Embryonic facial prominence (tissue), 1 donor: ENCODE measurements at regions not wholly inside any gene's neighbourhood (a gene's known extent, or its start where the extent isn't known, plus 50 kb on each side); places are given as distances from the start of the nearest gene placed in this dataset.
"Not testable (repeated sequence)": the region's sequence is repeated elsewhere in the genome, so short reads cannot be mapped to it uniquely, and the experiment has no call there.

ENCODE experiments used
- DNase-seq: peaks from one replicate; pipeline ENCODE4 v3.0.0-alpha.2; 2016; ENCODE audit errors: extremely low spot score

GRCh38 chr14:87055007-87055406 lies 938.0 kb downstream of the GALC start:
- DNase-seq: no peak

DNA sequence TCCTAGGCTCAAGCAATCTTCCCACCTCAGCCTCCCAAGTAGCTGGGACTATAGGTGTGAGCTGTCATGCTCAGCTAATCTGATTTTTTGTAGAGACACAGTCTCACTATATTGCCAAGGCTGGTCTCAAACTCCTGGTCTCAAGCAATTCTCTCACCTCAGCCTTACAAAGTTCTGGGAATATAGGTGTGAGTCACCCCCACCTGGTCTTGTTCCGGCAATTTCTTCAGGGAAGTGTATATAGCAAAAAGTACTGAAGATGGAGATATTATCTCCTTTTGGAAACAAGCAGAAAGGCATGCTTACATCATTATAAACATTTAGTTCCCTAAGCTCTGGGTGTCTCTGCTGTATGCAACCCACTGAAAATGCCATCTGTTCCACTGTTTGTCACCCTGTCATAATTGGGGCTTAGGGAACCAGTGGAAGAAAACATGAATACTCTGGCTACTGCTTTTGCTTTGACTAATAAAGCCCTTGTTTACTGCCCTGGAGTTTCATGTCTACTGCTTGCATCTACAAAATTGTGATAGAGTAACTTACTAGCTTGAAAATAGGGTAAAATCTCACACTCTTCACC lies 940.2 kb downstream of the GALC start:
- DNase-seq: no peak

DNA sequence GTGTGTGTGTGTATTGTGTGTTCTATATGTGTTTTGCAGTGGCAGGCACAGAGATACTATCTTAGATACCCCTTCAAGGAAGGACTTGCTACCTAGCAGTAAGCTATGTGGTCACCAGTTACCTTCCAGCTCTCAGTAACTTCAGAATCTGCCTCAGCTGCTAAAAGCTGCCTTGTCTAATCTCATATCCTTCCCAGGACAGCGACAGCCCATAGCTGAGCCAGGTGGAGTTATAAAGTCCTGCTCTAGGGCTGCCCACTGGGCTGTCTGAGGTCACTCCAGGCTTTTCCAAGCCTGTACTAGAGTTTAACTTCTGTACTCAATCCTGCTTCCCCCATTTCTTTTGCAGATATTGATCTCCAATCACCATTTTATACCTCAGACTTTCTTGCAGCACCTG lies 942.6 kb downstream of the GALC start:
- DNase-seq: no peak

DNA sequence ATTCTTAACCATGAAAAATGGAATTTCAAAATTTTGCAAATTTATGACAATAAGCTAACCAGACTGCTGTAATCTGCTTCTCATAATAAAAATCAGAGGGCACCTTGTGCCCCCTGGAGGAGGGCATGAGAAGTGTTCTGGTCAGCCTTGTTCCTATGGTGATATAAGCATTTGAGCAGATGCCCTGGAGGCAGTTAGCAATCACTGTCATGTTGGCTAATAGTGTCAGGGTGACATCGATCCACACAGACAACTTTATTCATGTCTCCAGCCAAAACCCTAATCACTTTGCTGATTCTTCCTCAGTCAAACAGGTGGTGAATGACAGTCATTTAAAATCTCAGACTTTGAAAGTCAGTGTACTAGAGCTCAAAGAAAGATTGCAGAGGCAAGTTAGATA lies 943.0 kb downstream of the GALC start:
- DNase-seq: no peak

DNA sequence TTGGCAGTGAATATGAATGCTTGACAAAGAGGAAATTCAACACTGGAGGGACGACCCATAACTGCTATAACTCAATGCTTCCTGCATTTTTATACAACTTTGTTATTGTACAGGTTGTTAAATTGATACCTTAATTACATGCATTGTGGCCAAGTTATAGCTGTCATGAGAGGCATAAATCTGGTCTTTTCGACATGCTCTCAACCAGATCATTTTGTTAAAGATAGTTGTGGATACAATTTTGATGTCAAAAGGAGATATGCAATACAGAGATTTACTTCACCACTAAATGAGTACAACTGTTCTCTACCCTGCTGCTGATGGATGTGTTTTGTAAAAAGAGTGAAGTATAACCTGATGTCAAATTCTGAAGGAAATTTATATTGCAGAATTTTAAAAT lies 946.0 kb downstream of the GALC start:
- DNase-seq: no peak

DNA sequence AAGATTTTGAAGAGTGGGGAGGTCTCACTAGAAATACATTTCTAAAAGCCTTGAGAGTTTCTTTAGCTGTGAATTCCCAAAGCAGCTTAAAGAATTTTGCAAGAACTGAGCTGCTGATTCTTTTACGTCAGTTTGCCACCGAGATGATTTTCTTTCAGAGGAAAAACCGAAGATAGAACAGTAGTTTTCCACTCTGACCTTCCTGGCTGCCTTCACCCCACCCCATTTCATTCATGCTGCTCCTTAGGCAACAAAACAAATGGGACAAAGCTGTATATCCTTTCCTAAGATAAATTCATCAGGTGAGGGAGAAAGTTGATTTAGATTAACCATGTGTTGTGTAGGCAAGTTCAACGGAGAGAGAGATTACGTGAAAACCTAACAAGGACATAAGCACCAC lies 947.0 kb downstream of the GALC start:
- DNase-seq: no peak

DNA sequence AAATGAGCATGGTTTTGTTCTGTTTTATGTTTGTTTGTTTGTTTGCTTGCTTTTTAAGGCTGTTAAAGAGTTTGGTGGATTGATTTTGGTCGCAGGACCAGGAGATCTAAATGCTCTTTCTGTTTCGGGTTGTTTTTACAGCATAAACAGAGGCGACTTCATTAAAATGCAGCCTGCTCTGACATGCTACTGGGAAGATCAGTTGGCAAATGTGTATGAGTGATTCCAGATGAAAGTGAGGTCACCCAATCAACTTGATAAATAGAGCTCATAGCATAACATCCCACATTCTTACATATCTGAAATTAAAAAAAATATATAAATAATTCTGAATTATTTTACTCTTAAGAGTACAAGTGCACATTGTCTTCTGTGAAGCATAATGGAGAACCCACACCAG lies 947.7 kb downstream of the GALC start:
- DNase-seq: no peak

DNA sequence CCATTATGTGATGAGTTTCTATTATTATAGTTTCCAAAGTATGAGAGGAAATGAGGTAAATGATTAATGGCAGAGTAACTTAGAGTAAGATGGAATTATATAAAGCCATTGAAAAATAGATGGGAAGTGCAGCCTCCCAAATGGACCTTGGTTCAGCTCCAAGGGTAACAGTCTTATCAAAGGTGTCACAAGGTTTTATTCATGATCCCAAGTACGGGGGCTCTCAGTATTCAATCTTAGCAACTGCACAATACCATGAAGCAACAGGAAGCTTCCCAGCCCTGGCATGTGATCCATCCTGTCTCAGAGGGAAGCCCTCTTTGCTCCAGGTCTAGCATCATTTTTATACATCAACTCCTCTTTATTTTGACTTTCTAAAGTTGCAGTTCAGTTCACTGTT lies 948.2 kb downstream of the GALC start:
- no peak for DNase-seq

GRCh38 chr14:87043667-87044200 lies 949.2 kb downstream of the GALC start:
- DNase-seq: no peak

DNA sequence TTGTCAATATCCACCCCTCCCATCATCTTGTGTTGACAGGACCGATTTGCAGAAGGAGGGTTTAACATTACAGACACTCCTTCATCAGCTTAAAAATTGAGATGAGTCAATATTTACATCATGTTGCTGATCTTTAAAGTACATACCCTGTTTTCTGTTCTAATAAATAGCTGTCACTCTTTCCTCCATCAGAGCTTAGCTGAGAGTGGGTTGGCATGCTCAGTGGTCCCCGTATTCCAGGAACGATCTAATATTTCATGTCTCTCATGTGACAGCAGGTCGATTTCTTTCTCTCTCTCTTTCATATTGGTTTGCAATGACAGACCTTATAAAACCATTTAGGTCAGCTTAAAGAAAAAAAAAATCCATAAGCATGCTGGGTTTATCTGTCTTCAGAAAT lies 950.6 kb downstream of the GALC start:
- no peak for DNase-seq

DNA sequence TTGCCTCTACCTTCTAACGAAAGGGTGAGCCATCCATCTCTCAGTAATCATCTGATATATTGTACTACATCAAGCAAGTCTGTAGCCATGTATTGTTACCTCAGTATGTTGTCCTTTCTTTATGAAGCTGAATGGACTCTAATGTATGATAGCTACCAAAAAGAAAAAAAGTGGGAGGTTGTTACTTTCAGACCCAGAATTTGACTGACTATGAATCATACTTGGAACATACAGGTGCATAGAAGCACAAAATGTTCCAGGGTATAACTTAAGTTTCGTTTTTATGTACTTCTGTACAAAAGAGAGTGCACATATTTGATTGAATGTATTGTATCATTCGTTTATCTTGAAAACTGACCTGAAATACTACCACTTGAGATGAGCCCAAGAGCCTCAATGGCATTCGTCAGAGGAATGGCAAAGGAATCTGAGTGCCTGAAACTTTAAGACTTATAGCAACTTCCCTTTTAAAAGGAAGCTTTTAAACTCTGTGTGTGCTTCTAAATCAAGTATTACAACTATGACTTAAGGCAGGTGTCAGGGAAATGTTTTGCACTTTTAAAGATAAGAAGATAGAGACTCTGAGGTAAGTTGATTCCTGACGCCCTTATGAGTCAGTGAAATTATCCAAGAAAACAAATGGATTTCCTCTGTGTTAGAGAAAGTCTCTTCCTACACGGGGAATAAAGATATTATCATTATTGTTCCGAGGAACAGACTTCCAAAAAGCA lies 951.5 kb downstream of the GALC start:
- DNase-seq: no peak

DNA sequence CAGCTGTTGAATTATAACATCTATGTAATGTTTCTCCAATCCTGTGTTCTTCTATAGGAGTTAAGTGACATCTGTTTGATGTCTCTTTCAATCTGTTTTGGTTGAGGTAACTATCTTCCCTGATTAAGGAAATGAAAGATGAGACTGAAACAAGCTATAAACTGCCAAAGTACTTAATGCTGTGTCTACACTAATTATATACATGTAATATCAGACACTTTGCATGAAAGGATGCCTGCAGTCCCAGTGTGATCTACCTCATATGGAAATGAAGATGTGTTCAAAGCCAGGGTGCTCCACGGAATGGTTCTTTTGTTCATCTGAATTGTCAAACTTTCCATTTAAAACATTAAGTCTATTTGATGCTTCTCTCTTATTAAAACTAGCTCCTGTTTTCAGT lies 958.3 kb downstream of the GALC start:
- DNase-seq: no peak

DNA sequence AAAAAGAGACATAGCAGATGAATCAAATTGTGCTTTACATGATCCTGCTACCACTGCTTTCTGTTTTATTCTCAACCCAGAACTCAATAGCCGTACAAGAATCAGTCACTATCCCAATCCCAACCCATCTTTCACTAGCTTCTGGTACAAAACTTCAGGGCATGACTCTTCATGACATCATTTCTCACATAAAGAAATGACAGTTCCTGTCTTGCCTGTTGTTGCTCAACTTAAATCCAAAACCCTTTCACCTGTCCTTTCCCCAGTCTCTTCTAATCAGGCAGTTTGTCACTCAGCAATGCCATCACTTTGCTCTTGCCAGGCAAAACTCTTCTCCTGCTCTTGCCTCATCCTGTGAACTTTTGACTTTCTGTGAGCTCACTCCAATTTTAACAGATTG lies 962.8 kb downstream of the GALC start:
- DNase-seq: no peak

GRCh38 chr14:87020106-87020505 lies 972.9 kb downstream of the GALC start:
- not testable (repeated sequence) for DNase-seq

DNA sequence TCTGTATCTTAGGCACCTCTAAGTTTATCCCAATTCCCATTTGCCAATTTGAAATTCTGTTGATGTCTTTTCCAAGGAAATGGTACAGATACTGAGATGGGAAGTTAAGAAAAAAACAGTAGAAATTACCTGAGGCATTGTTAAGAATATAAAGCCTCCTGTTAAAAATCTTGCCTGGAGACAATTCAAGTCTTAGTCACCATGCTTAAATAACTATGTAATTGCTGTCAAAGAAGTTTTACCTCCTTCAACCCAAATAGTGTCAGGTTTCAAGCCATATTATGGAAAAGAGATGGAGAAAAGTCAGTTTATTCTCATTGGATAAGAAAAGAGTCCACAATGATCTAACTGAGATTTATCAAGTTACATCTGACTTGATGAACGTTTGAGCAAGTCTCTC lies 974.7 kb downstream of the GALC start:
- DNase-seq: no peak

- no peak for DNase-seq
These were observed 975.6 kb downstream of the GALC start for GRCh38 chr14:87017335-87017734.

- no peak for DNase-seq
These were observed 978.1 kb downstream of the GALC start for GRCh38 chr14:87014856-87015255.

DNA sequence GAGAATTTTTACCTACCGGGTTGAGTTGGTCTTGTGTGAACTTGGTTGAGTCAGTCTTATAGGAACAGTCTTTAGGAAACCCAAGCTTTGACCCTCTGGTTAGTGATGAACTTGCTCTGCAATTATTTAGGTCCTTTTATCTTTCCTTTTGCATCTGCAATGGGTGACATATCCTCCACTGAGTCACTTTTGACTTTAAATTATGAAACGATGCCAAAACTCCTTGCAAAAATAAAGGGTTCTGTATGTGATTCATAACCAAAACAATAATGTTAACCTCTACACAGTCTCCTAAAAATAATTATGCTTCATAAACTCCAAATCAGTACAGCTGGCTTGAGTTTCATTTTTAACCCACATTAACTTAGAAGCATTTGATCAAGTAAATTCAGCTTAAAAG lies 979.4 kb downstream of the GALC start:
- no peak for DNase-seq

DNA sequence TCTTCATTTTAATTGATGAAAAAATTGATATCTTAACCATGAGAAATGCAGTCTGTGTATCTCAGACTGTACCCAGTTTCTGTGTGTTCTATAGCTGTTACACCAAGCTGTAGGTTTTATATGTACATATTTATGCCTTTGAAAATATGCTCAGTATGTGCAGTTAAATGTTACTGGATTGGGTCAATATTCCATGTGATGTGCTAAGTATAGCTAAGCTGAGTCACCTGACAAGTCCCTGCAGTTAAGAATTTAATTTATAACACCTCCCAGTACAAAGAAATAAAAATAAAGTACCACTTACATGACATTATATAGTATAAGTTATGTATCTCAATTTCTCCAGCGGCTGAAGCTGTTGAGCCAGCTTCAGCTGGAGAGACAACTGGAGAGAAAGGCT lies 984.0 kb downstream of the GALC start:
- DNase-seq: no peak

DNA sequence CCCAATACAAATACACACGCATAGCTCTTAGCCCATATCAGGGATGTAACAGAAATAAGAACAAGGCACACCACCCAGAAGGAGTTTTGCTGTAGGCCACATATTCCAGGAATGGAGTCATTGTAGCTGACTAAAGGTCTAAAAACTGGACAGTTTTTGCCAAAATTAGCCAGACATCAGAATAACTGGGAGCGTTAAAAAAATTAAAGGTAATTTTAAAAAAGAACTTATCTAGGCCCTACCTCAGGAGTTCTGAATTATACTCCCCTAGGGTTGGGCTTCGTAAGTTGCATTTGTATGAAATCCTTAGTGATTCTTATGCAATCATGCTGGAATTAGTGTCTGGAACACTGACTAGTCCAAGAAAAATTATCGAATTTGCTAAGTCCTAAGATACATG lies 987.7 kb downstream of the GALC start:
- DNase-seq: no peak

DNA sequence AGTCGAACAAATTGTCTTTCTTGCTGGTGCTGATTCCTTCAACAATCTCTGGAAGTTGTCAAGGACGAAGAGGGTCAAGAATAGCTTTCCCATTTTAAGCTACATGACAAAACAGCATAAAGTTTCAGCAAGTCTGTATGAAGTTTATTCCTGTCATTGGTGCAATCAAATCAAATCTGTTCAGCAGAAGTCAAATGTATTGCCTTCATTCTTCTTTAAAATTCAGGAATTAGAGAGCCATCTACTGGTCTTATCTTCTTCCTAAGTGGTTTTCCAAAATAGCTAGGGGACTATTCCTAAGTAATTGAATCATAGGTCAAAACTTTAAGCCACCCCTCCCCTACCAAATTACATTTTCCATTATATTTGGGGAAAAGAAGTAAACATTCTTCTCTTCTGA lies 990.2 kb downstream of the GALC start:
- no peak for DNase-seq

- no peak for DNase-seq
These were observed 991.6 kb downstream of the GALC start for GRCh38 chr14:87001333-87001732.

- no peak for DNase-seq
These were observed 992.9 kb downstream of the GALC start for GRCh38 chr14:87000081-87000480.

DNA sequence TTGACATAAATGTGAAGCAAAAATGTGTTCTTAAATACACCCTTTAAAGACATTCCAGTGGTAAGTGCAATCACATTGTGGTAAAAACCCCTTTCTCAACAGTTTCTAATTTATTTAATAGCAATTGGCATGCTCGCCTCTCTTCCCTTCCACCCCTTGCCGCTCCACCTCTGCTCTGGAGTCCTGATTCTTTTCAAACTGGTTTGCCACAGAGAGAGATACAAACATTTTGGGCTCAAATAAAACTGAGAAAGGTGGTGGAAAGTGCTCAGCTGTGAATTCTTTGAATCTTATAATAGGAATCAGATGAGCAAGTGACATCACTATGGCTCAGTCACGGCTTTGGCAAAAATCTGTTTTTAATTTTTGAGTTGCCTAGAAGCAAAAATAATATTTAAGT lies 993.9 kb downstream of the GALC start:
- DNase-seq: peak; percentile 46
